ENCODE measurements at regions not wholly inside any gene's neighbourhood (a gene's known extent, or its start where the extent isn't known, plus 50 kb on each side); places are given as distances from the start of the nearest gene placed in this dataset.

GRCh38 chr1:65490231-65491009 is 70.0 kb downstream of the LEPR start:
- Histone ChIP-seq H3K4me3 (ENCODE audit: low read depth in 1 of 3, low read length in 3 of 3) (no peak overlapping the region), H3K27me3 (ENCODE audit: control insufficient read depth in 4 of 4, insufficient read depth in 4 of 4, low read length in 3 of 4) (no peaks in the 10 kb centered on the region), H3K36me3 (ENCODE audit: control insufficient read depth in 4 of 4, insufficient read depth in 3 of 4, low read depth in 1 of 4, low read length in 3 of 4) (no peaks in the 10 kb centered on the region), H3K27ac (ENCODE audit: low read depth in 1 of 2, low read length in 2 of 2) (no peak overlapping the region), H3K9me3 (ENCODE audit: control insufficient read depth in 4 of 4, low read length in 3 of 4) (no peaks in the 10 kb centered on the region), H3K4me1 (ENCODE audit: control insufficient read depth in 4 of 4, insufficient read depth in 4 of 4, low read length in 3 of 4) (peaks cover 0 to 8% (median under 1%) of the 10 kb centered on the region in 4 donors), H3K9ac (ENCODE audit: low read depth in 1 of 2, low read length in 2 of 2) (no peak overlapping the region)
- WGBS = 92% methylated on average over 6 of the region's 6 CpGs
- no peak for DNase-seq (ENCODE audit: low spot score)
- TF ChIP-seq GABPA (IDR thresholded peaks at IDR 0.05 in 1 of 2, conservative IDR thresholded peaks at IDR 0.05 in 1 of 2) = no peak
- no peak for TF ChIP-seq SP1 (IDR thresholded peaks at IDR 0.05)
- TF ChIP-seq, protein P1, sequence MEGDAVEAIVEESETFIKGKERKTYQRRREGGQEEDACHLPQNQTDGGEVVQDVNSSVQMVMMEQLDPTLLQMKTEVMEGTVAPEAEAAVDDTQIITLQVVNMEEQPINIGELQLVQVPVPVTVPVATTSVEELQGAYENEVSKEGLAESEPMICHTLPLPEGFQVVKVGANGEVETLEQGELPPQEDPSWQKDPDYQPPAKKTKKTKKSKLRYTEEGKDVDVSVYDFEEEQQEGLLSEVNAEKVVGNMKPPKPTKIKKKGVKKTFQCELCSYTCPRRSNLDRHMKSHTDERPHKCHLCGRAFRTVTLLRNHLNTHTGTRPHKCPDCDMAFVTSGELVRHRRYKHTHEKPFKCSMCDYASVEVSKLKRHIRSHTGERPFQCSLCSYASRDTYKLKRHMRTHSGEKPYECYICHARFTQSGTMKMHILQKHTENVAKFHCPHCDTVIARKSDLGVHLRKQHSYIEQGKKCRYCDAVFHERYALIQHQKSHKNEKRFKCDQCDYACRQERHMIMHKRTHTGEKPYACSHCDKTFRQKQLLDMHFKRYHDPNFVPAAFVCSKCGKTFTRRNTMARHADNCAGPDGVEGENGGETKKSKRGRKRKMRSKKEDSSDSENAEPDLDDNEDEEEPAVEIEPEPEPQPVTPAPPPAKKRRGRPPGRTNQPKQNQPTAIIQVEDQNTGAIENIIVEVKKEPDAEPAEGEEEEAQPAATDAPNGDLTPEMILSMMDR (IDR thresholded peaks at IDR 0.05; ENCODE audit: low read depth, low read length, missing input control) = no peak
- TF ChIP-seq EGR1 (IDR thresholded peaks at IDR 0.05; ENCODE audit: low read depth in 2 of 2) = no peak
- no peak for TF ChIP-seq HNF4G (IDR thresholded peaks at IDR 0.05)
- TF ChIP-seq ZBTB33 (IDR thresholded peaks at IDR 0.05) = no peak
- TF ChIP-seq NR2F2 (IDR thresholded peaks at IDR 0.05) = no peak

- Histone ChIP-seq H3K36me3 (ENCODE audit: control insufficient read depth in 4 of 4, insufficient read depth in 3 of 4, low read depth in 1 of 4, low read length in 3 of 4) (no peaks in the 10 kb centered on the region), H3K27me3 (ENCODE audit: control insufficient read depth in 4 of 4, insufficient read depth in 4 of 4, low read length in 3 of 4) (no peaks in the 10 kb centered on the region), H3K4me3 (ENCODE audit: low read depth in 1 of 3, low read length in 3 of 3) (no peak overlapping the region), H3K9ac (ENCODE audit: low read depth in 1 of 2, low read length in 2 of 2) (no peak overlapping the region), H3K4me1 (ENCODE audit: control insufficient read depth in 4 of 4, insufficient read depth in 4 of 4, low read length in 3 of 4) (peaks cover 0 to 8% (median under 1%) of the 10 kb centered on the region in 4 donors), H3K9me3 (ENCODE audit: control insufficient read depth in 4 of 4, low read length in 3 of 4) (no peaks in the 10 kb centered on the region), H3K27ac (ENCODE audit: low read depth in 1 of 2, low read length in 2 of 2) (no peak overlapping the region)
- no peak for DNase-seq (ENCODE audit: low spot score)
- no peak for TF ChIP-seq HNF4A (conservative IDR thresholded peaks at IDR 0.05)
- no peak for TF ChIP-seq EGR1 (IDR thresholded peaks at IDR 0.05; ENCODE audit: low read depth in 2 of 2)
- no peak for TF ChIP-seq FOXA2 (IDR thresholded peaks at IDR 0.05)
- TF ChIP-seq NR2F2 (IDR thresholded peaks at IDR 0.05) = no peak
- no peak for TF ChIP-seq JUND (IDR thresholded peaks at IDR 0.05)
- no peak for TF ChIP-seq GABPA (IDR thresholded peaks at IDR 0.05 in 1 of 2, conservative IDR thresholded peaks at IDR 0.05 in 1 of 2)
- no peak for TF ChIP-seq YY1 (IDR thresholded peaks at IDR 0.05)
- no peak for TF ChIP-seq ZBTB33 (IDR thresholded peaks at IDR 0.05)
- TF ChIP-seq, protein P2, sequence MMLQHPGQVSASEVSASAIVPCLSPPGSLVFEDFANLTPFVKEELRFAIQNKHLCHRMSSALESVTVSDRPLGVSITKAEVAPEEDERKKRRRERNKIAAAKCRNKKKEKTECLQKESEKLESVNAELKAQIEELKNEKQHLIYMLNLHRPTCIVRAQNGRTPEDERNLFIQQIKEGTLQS (IDR thresholded peaks at IDR 0.05) = no peak
- TF ChIP-seq, protein P1 (IDR thresholded peaks at IDR 0.05; ENCODE audit: low read depth, low read length, missing input control) = no peak
- 65% methylated on average over 3 of the region's 3 CpGs for WGBS
Observed at GRCh38 chr1:65491472-65491871, 71.0 kb downstream of the LEPR start.
